Stimulated activated CD4-positive, alpha-beta T cell treated with anti-CD3 and anti-CD28 coated beads, Interleukin-15, amount 100 ng/mL, for 24 hours (primary cell): ENCODE measurements at regions not wholly inside any gene's neighbourhood (a gene's known extent, or its start where the extent isn't known, plus 50 kb on each side); places are given as distances from the start of the nearest gene placed in this dataset.

Source experiments
- DNase-seq: peaks from one replicate; pipeline ENCODE4 v3.0.0-alpha.2; 2020

GRCh38 chr2:7952046-7952745, 729.7 kb upstream of the ID2 start:
- DNase-seq = no peak

- DNase-seq = no peak
These were observed 728.7 kb upstream of the ID2 start for GRCh38 chr2:7953195-7953594.

GRCh38 chr2:7954234-7954633, 727.6 kb upstream of the ID2 start:
- no peak for DNase-seq

- DNase-seq = no peak
These were observed 725.6 kb upstream of the ID2 start for GRCh38 chr2:7956126-7956689.

GRCh38 chr2:7961550-7961949, 720.3 kb upstream of the ID2 start:
- no peak for DNase-seq

GRCh38 chr2:7962161-7962560, 719.7 kb upstream of the ID2 start:
- no peak for DNase-seq

GRCh38 chr2:7963787-7964186, 718.1 kb upstream of the ID2 start:
- DNase-seq = no peak

- DNase-seq = no peak
These were observed 715.8 kb upstream of the ID2 start for GRCh38 chr2:7966032-7966431.

GRCh38 chr2:7967707-7968405, 714.0 kb upstream of the ID2 start:
- DNase-seq = no peak

GRCh38 chr2:7969756-7970515, 711.9 kb upstream of the ID2 start:
- DNase-seq = no peak

- DNase-seq = no peak
These were observed 710.6 kb upstream of the ID2 start for GRCh38 chr2:7971248-7971647.

GRCh38 chr2:7971841-7972240, 710.0 kb upstream of the ID2 start:
- no peak for DNase-seq

GRCh38 chr2:7972670-7973069, 709.2 kb upstream of the ID2 start:
- no peak for DNase-seq

- DNase-seq = no peak
These were observed 707.9 kb upstream of the ID2 start for GRCh38 chr2:7973801-7974480.

- DNase-seq = no peak
These were observed 706.9 kb upstream of the ID2 start for GRCh38 chr2:7974936-7975335.

GRCh38 chr2:7976206-7976605, 705.6 kb upstream of the ID2 start:
- no peak for DNase-seq

- no peak for DNase-seq
These were observed 703.9 kb upstream of the ID2 start for GRCh38 chr2:7977981-7978380.

- DNase-seq = no peak
These were observed 699.8 kb upstream of the ID2 start for GRCh38 chr2:7982054-7982453.

- no peak for DNase-seq
These were observed 698.4 kb upstream of the ID2 start for GRCh38 chr2:7983451-7983850.

- no peak for DNase-seq
These were observed 697.9 kb upstream of the ID2 start for GRCh38 chr2:7983912-7984311.

- peak; percentile 6 for DNase-seq
These were observed 697.0 kb upstream of the ID2 start for GRCh38 chr2:7984693-7985353.

GRCh38 chr2:7986431-7986830, 695.4 kb upstream of the ID2 start:
- DNase-seq = no peak

GRCh38 chr2:7987992-7988391, 693.9 kb upstream of the ID2 start:
- no peak for DNase-seq
